Stromal cell of bone marrow (primary cell): ENCODE measurements at regions not wholly inside any gene's neighbourhood (a gene's known extent, or its start where the extent isn't known, plus 50 kb on each side); places are given as distances from the start of the nearest gene placed in this dataset.

Experiments
- DNase-seq: peaks from one replicate; pipeline ENCODE4 v3.0.0-alpha.2; 2012; ENCODE audit warnings: low read depth

- DNase-seq: no peak
Observed at GRCh38 chr11:20249796-20250195, 89.5 kb upstream of the DBX1 start.

DNA sequence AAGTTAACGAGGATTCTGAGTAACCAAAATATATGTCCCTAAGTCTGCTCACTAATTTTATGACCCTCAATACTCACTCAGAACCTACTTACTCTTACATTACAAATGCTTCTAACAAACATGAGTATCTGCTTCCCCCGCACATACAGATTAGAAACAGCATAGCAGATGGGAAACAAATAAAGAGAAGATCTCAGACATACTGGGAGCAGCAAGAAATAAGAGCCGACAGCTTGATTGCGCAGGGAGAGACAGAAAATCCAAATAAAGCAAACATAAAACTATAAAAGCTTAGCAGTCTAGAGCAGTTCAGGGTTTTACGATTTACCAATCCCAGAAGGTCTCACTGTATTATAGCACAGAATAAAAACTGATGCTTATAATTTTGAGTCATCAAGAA is 89.1 kb upstream of the DBX1 start:
- no peak for DNase-seq

GRCh38 chr11:20248871-20249270 is 88.6 kb upstream of the DBX1 start:
- DNase-seq: no peak

DNA sequence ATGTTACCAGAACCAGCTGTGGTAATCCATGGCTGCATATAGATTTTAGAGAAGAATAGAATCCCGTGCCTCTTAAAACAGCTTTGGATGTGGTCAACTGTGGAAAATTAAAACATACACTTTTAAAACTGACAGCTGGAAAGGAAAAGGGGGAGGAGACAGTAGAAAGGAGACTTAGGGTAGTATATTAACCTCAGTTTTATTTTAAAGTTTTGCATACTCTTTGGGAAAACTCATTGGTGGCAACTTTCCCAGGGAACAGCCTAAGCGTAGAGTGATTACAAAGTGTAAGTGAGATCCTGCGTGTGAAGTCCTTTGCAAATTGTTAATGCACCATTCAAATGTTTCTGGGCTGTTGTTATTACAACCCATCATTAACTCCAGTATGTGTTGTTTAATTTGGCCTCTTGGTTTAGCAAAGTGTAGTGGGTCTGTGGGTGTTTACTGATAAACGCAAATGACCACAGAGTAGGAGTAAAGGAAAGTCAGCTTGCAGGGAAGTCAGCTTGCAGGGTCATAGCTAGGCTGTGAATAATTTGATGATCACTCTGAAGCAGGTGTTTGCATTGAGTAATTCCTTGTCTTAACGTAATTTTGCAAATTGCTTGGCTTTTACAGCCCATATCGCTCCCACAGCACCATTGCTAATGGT is 88.0 kb upstream of the DBX1 start:
- no peak for DNase-seq

- no peak for DNase-seq
Observed at GRCh38 chr11:20247591-20248007, 87.3 kb upstream of the DBX1 start.

GRCh38 chr11:20243974-20244373 is 83.7 kb upstream of the DBX1 start:
- DNase-seq: no peak

DNA sequence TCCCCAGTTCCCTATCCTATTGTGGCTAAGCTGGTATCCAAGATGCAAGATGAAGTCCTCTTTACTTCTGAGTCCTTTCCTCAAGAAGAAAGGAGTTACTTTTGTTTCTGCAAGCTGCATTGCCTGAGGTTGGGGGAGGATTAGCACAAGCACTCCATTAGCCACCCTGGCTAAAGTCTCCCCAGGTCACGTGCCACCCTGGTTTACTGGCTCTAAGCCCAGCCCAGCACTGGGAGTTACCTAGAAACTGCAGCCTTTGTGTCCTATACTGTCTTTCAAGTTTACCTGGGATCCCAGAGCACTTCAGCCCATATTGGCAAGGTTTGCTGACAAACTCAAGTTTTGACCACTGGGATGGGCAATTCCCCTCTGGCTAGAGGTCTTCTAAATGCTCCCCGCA is 78.4 kb upstream of the DBX1 start:
- no peak for DNase-seq

DNA sequence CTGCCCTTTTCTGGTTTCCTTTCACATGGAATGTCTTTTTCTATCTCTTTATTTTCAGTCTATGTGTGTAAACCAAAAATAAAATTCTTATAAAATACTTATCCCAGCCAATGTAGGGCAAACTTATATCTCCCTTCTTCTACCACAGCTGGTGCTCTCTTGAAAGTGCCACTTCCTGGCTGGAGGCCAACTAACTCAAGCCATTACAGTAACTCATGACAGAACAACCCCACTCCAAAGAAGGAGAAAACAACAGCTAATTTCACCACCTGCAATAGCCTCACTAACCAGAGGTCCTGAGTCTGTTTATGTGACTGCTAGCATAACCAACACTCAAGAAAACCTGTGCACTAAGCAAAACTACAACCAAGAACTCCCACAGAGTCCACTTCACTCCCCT is 74.9 kb upstream of the DBX1 start:
- no peak for DNase-seq

GRCh38 chr11:20227631-20228030 is 67.4 kb upstream of the DBX1 start:
- no peak for DNase-seq

GRCh38 chr11:20226933-20227332 is 66.7 kb upstream of the DBX1 start:
- DNase-seq: peak; percentile 14

GRCh38 chr11:20221566-20221965 is 61.3 kb upstream of the DBX1 start:
- no peak for DNase-seq

DNA sequence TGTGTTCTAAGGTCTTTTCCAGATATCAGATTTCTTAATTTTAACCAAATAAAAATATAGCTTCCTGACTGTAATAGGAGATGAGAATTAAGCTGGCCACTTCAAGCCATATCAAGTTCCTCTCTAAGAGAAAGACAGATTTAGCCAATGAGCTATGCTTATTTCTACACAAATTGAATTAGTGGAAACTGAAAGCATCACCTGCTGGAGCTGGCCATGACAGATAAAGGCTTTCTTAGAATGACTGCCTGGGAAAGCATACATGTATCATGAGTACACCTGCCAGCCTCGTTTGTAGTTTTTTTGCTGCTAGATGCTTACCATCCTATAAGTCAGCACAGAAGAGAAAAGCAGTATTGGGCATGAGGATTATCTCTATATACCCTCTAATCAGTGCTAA is 53.5 kb upstream of the DBX1 start:
- DNase-seq: no peak

DNA sequence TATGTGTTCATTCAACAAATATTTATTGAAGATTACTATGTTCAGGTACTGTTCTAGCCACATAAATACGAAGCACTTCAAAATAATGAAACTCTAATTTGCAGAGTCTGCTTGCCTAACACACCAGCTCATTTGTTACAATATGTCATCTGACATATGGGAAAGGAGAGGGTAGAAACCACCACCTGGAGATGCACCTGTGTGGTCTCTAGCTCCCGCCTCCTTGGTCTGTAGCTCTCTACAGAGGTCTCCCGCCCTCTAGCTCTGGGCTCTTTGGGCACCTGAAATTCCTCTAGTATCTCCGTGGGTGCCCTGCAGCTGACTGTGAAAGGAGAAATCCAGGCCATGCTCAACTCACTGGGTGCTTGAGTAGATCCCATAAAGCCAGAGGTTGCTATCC is 51.4 kb upstream of the DBX1 start:
- DNase-seq: no peak
